NCI-H2196 (cell line): ENCODE measurements at regions not wholly inside any gene's neighbourhood (a gene's known extent, or its start where the extent isn't known, plus 50 kb on each side); places are given as distances from the start of the nearest gene placed in this dataset.

Experiments
- DNase-seq: peaks from one replicate; lab custom pipeline; 2025; ENCODE audit not compliant: unreplicated experiment; lab: John Stamatoyannopoulos, UW

DNA sequence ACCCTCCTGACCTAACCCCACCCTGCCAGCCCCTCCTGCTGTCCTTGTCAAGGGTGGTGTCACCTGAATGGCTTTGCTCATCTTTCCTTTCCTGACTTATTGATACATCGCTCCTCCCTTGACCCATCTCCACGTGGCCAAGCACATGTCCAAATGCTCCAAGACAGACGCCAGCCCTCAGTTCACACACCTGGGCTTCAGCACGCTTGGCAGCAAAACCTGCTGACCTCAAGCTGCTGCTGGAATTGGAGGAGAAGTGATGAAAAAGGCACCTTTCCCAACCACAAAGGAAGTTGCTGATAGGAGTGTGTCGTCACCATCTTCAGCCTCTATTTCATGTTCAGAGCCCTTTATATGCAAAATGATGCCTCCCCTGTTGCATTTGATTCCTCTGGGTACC lies 141.3 kb downstream of the TLE3 start:
- no peak for DNase-seq

DNA sequence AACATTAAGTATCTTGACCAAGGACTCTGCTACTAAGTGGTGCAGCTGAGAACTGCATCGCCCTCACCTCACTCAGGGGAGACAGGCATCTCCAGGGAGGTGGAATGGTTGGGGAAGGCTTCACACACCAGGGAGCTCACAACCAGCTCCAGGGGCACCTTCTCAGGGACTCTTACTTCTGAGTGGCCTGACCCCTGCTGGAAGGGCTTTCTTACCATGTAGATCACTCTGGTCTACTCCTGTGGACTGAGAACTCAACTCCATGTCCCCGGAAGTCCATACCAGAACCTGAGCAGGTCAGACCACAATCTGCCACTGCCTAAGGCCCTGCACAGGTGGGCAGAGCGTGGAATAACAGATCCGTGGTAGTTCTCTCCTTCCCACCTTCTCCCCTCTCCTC lies 140.5 kb downstream of the TLE3 start:
- DNase-seq: no peak

DNA sequence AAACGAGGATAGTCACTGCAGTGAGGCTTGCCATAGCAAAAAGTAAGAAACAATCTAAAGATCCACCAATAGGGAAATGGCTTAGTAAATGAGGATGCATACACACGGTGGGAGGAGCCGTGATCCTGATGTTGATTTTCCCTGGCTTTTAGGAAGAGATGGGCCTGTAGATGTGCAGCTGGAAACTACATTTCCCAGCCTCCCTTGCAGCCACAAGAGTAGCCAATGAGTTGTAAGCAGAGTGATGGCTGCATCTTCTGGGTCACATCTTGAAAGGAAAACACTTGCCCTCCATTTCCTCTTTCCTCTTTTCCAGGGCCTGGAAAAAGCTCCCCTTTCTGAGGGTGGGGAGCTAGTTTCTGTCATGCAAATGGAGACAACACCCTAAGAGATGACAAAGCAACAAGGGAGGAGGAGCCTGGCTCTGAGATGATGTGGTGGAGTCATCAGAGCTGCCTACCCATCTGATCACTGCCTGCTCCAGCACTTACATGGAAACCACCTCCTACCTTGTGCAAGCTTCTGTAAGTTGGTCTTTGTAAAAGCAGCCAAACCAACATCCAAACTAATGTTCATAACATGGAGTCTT lies 139.1 kb downstream of the TLE3 start:
- peak; percentile 1 for DNase-seq

DNA sequence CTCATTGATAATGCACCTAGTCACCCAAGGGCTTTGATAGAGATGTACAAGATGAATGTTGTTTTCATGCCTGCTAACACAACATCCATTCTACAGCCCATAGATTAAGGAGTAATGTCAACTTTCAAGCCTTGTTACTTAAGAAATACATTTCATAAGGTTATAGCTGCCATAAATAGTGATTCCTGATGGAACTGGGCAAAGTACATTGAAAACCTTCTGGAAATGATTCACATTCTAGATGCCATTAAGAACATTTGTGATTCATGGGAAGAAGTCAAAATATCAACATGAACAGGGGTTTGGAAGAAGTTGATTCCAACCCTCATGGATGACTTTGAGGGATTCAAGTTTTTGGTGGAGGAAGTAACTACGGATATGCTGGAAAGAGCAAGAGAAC lies 135.2 kb downstream of the TLE3 start:
- no peak for DNase-seq

DNA sequence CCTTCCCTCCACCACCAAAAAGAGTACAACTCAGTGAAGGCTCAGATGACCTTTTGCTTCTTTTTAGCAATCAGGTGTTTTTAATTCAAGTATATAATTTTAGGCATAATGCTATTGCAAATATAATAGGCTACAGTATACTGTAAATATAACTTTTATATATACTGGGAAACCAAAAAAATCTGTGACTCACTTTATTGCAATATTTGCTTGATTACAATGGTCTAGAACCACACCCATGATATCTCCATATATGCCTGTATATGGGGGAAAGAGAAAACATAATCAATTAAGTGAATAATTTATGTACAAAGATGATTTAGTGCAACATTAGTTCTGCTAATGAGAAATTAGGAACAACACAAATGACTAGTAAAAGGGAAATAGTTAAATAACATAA lies 134.3 kb downstream of the TLE3 start:
- DNase-seq: no peak

DNA sequence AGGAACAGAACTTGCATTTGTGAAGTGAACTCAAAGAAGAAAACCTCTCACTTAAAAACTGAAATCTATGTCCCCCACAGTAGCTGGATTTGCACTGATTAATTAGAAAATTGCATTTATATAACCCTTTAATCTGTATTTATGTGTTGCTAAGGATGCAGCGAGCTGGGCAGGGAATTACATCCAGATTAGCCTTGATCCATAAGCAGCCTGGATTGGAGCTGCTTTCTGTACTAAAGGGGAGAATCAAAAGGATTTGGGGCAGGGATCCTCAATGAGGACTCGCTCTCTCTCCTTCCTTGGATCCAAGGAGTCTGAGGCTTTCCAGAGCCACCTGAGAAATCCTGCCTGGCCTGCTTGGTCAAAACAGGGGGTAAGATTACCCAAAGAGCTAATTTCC lies 125.9 kb downstream of the TLE3 start:
- DNase-seq: no peak

DNA sequence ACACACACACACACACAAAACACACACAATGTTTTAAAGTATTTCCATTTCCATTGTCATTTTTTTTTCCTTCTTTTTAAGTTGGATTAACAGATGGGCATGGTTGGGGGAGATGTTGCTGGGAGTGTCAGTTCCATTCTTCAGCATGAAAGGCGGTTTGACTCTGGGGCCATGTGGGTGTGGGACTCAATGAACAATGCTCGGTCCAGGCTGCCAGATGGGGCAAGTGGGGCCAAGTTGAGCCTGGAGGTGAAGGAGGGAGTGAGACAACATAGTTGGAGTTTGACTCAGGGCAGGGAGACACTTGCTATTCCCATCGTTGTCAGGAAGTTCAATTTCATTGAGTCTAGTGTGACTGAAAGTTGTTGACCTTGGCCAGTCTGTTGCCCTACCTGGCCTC lies 125.3 kb downstream of the TLE3 start:
- DNase-seq: no peak

DNA sequence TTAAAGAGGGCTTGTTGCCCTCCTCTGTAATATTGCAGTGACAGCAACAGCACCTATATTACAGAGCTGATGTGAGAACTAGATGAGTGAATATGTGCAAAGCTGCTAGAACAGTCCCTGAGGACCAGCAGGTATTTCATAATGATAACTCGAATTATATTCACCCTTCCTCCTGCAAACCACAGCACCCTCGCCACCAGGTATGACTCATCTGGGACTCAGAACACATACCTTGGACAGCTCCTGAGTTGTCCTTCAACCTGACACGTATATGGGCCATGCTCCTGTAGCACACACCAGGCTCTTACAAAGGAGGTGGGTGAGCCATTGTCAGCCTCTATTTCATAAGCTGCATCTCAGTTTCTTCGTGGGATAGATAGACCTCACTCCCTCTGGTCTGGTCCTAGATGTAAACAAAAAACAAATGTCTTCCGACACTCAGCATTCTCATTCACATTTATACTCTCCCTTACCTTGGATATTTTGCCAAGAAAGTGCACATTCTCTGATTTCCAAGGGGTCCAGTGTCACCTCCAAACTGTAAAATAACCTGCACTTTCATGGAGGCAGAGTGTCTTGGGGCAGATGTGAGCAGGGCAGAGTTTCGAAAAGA lies 124.5 kb downstream of the TLE3 start:
- DNase-seq: peak; percentile 1

DNA sequence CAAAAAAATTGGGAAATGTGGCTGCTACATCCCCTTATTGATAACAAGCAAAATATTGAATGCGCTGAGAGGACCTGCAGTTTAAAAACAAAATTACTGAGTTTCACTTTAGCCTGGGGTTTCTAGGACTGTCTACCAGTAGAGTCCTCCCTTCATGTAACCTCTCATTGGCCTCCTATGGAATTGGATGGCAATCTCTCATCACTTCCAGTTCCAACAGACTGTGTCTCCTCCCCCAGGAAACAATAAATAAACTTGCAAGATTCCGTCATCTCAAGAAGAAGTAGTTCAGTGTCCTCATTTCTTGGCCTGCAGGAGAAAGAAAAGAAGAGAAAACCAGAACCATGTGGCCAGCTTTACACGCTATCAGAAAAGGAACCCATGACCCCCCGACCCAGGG lies 123.8 kb downstream of the TLE3 start:
- DNase-seq: no peak

DNA sequence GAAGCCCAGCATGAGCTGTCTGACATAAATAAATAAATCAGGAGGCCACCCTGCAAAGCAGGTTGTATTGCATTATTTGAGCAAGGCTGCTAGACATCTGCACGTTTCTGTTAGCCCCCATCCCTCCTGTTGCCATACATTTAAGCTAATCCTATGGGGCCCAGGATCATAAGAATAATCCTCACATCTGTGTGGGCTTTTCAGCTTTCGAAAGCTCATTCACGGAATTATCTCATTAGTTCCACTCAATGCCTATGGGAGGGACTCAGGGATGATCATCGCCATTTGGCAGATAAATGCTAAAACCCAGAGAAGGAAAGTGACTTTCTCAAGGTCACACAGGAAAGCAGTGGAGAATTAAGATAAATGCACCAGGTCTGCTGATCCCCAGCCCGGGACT lies 123.4 kb downstream of the TLE3 start:
- DNase-seq: no peak

DNA sequence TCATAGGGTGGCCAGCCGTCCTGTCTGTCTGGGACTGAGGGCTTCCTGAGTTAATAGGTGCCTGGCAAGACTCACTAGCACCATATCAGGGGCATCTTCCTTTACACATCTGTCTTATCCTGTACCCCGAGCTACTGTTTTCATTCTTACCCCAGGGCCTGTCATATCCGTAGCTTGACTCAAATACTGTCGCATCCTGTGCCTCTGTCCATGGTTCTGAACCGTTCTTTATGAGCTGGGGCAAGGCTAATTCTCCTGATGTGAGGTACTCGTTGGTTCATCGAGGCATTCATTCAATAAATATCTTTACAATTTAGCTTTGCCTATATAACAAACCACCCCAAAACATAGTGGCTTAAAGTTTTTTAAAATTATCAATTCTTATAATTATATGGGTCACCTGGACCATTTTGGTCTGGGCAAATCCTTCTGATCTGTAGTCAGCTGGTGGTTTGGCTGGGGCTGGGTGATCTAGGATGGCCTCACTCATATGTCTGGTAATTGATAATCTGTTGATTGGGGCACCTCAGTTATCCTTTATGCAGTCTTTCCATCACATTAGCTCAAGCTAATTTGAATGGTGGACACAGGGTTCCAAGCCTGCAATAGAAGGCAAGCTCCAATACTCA lies 121.2 kb downstream of the TLE3 start:
- DNase-seq: no peak

DNA sequence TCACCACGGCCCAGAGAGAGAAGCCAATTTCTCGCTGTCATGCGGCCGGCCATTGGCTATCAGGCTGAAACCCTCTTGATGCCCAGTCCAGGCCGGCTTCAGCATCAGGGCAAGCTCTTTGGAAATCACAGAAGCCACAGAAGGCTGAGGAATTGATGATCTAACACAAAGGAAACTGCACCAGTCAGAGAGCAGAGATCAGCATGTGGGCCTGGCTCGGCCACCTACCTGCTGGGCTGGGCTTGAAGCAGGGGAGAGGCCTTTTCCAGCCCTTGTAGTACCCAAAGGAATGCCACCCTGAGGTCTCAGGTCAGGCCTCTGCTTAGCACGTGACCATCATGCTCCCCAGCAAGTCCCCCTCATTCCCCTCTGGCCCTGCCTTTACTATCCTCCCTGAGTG lies 119.1 kb downstream of the TLE3 start:
- no peak for DNase-seq

DNA sequence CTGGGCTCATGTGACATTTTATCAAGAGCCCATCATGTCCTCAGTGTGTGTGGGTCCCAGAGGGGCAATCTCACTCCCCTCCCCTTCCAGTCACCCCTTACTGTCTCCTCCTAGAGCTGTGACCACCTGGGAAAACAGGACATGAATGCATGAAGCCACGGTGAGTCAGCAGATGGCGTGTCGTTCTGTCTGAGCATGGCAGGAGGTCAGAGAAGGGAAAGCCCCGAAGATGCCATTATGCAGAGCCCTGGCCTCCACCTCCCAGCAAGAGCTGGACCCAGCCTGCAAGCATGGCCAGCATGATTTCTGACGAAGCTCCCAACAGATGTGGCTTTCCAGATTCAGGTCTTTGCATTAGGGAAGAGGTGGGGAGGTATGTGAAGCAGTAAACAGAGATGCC lies 118.5 kb downstream of the TLE3 start:
- DNase-seq: no peak

DNA sequence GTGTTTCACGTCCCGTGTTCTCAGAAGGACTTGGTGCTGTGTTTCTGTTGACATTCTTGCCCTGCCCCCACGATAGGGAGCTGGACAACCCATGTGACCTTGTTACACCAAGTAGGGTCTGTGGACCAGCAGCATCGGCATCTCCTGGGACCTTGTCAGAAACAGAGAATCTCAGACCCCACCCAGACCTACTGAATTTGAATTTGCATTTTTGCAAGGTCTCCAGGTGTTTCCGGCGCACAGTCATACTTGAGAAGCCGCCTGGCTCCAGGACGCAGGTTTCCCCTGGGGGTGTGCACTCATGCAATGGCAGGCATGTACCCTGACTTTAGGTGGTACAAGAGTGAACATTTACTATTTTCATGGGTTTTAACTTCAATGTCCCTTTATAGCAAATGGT lies 117.9 kb downstream of the TLE3 start:
- DNase-seq: no peak

DNA sequence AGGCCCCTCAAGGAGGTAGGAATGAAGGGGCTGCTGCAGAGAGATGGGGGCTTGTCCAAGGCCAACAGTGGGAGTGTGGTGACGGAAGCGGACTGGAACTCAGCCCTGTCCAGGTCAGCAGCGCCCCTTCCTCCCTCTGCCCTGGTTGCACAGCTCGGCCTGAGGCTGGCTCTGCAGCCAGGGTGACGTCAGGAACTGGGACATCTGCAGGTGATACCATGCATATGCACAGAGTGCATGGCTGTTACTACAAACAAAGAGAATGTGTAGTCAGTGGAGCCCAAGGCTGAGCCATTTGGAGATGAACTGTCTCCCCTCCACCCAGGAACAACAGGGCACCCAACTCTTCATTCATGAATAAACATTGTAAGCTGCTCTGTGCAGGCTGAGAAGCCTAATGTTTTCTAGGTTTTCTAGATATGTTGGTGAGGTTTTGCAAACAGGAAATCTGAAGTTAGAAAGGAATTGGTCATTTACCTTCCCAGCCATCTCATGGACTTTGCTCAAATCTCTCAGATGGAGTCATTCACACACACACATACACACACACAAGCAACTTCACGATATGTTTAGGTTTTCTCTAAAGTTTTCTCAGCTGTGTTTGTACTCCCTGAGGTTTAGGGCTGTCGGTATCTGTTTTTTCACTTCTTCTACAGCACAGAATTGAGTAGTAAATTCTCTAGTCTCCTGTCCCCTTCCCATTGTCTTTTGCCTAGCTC lies 117.2 kb downstream of the TLE3 start:
- DNase-seq: no peak

DNA sequence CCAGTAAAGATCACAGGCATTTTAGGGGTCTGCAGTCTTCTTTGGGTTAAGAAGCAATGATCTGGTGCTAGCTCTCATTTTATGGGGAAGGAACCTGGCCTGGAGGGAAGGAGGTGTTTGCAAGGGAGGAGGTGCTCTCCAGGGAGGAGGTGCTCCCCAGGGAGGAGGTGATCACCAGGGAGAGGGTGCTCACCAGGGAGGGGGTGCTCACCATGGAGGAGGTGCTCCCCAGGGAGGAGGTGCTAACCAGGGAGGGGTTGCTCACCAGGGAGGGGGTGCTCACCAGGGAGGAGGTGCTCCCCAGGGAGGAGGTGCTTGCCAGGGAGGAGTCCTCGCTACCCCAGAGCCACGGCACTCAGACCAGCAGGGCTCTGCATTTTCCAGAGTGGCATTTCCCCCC lies 115.7 kb downstream of the TLE3 start:
- no peak for DNase-seq

DNA sequence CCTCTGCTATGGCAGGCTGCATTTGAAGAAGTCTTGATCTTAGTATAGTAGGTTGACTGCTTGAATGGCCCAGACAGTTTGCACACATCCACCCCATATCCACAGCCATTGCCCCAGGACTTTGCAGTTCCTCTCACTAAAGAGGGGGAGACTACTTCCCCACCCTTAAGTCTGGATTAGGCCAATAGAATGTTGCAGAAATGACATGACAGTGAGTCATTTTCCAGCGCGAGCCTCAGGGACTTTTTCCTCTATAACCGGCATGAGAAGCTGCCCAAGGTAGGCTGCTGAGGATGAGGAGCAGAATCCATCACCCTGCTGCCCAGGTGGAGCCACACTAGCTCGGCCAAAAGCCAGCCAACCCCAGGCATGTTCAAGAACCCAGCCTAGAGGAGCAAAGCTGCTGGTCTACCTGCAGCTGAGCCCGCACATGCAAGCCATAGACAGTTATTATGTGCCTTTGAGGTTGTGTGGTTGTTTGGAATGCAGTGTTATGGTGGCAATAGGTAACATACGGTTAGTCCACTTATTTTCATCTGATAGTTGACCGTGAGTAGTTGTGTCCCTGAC lies 113.9 kb downstream of the TLE3 start:
- DNase-seq: no peak

DNA sequence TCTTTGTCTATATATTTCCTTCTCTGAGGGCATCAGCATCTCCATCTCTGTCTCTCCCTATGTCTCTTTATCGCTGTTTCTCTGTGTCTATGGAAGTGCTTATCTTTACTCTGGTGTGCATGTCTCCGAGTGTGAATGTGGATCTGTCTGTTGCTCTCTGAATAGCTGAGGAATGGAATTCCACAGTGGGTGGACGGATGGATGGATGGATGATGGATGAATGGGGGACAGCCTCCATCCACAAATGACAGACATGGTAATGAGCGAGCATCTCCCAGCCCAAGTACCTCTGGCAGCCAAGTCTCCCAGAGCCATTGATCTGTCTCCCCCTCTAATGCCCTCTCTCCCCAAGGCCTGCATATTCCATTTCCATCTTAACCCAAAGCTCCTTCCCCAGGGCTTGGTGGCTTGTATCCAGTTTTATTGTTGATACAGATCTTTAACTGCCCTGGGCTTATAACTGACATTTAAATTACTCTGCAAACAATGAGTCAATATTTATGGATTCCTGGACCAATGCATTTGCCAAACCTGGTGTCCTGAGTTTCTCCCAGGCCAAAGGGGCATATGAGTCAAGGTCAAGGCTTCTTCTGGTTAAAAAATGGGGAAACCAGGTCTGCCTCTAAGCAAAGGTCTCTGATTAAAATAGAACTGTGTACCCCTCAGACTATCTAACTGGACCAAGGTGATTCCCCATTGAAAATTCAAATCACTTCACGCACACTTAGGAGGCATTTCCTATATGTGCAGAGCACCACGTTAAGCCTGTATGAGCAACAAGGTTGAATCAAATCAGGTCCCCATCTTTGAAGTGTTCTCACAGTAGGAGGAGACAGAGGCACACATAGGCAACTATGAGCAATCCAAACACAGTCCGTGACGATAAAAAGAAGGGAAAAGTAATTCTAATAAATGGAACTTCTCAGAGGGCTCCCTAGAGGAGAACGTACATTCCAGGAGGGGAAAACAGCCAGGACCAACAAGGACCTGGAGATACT lies 109.9 kb downstream of the TLE3 start:
- peak; percentile 23 for DNase-seq

DNA sequence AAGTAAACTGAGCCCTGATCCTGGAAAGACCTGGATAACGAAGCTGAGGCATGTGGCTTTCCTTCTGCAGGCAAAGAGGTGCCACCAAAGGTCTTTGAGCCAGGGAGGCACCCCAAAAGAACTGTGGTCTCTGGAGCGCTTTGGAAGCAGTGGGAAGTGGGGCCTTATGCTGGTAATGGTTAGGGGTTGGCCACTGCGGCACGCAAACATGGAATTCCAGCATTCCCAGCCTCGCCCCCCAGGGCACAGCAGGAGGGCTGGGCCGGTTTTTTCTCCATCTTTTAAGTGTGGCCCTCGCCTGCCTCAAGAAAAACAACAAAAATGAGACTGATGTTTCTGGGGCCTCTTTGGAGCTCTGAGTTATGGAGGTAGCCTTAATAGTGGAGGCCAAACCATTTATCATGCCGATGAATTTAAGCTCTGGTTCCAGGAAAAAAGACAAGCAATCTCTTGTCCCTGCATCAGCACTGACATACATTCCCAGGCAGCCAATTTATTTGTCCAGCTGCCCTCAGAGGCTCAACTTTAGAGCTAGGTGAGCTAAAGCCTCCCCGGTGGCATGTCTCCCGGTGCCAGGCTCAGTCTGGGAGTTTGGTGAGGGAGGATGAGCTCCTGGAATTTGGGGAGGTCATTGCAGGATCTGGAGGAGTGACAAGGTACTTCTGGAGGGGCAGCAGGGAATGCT lies 109.0 kb downstream of the TLE3 start:
- no peak for DNase-seq
